H9 (cell line): ENCODE measurements at regions not wholly inside any gene's neighbourhood (a gene's known extent, or its start where the extent isn't known, plus 50 kb on each side); places are given as distances from the start of the nearest gene placed in this dataset.

Source experiments
- DNase-seq: peaks from one replicate; pipeline ENCODE4 v3.0.0-alpha.2; 2017
- H2AFZ ChIP-seq: one replicate; pipeline ENCODE4 v1.6.1; 2013; ENCODE audit warnings: mild to moderate bottlenecking, low read length, control low read depth, moderate library complexity
- H2AK5ac ChIP-seq: 2 replicates; pipeline ENCODE4 v1.6.1; 2013; ENCODE audit warnings: low read length, control low read depth, mixed read lengths; ENCODE audit not compliant: insufficient read length
- H2BK120ac ChIP-seq: one replicate; pipeline ENCODE4 v1.6.1; 2013; ENCODE audit warnings: low read depth, mild to moderate bottlenecking, low read length, control low read depth, inconsistent platforms; ENCODE audit not compliant: poor library complexity, severe bottlenecking
- H2BK12ac ChIP-seq: 2 replicates; pipeline ENCODE4 v1.6.1; 2013; ENCODE audit warnings: low read length, control low read depth, mixed read lengths, low read depth; ENCODE audit not compliant: insufficient read length
- H2BK15ac ChIP-seq: 2 replicates; pipeline ENCODE4 v1.6.1; 2013; ENCODE audit warnings: low read depth, low read length, control low read depth
- H2BK20ac ChIP-seq: one replicate; pipeline ENCODE4 v1.6.1; 2013; ENCODE audit warnings: low read depth, mild to moderate bottlenecking, low read length, control low read depth, inconsistent platforms; ENCODE audit not compliant: poor library complexity, severe bottlenecking
- H2BK5ac ChIP-seq: 2 replicates; pipeline ENCODE4 v1.6.1; 2013; ENCODE audit warnings: low read length, control low read depth, mixed read lengths; ENCODE audit not compliant: insufficient read length
- H3K14ac ChIP-seq: 2 replicates; pipeline ENCODE4 v1.6.1; 2013; ENCODE audit warnings: low read length, control low read depth; ENCODE audit not compliant: insufficient read depth
- H3K18ac ChIP-seq: 2 replicates; pipeline ENCODE4 v1.6.1; 2013; ENCODE audit warnings: low read depth, mild to moderate bottlenecking, mixed read lengths, low read length, control low read depth; ENCODE audit not compliant: insufficient read length
- H3K23ac ChIP-seq: 2 replicates; pipeline ENCODE4 v1.6.1; 2013; ENCODE audit warnings: low read length, control low read depth, mixed read lengths, low read depth; ENCODE audit not compliant: insufficient read length
- H3K23me2 ChIP-seq: 2 replicates; pipeline ENCODE4 v1.6.1; 2013; ENCODE audit warnings: low read depth, mild to moderate bottlenecking, mixed read lengths, low read length, control low read depth; ENCODE audit not compliant: insufficient read length, poor library complexity, severe bottlenecking
- H3K27ac ChIP-seq: 2 replicates; pipeline ENCODE4 v1.5.1; 2013; ENCODE audit warnings: low read length, control low read depth, mixed read lengths, low read depth; ENCODE audit not compliant: insufficient read length
- H3K27me3 ChIP-seq: 2 replicates; pipeline ENCODE4 v1.6.1; 2013; ENCODE audit warnings: low read length, control low read depth, inconsistent platforms; ENCODE audit not compliant: insufficient read depth
- H3K4ac ChIP-seq: 2 replicates; pipeline ENCODE4 v1.6.1; 2013; ENCODE audit warnings: low read depth, mild to moderate bottlenecking, control low read depth, inconsistent platforms, low read length, moderate library complexity
- H3K4me1 ChIP-seq: 2 replicates; pipeline ENCODE4 v1.6.1; 2013; ENCODE audit warnings: low read length, control low read depth, inconsistent platforms; ENCODE audit not compliant: insufficient read depth
- H3K4me2 ChIP-seq: 2 replicates; pipeline ENCODE4 v1.6.1; 2013; ENCODE audit warnings: low read length, control low read depth, mixed read lengths; ENCODE audit not compliant: insufficient read length, insufficient read depth
- H3K56ac ChIP-seq: 2 replicates; pipeline ENCODE4 v1.6.1; 2013; ENCODE audit warnings: low read depth, mild to moderate bottlenecking, mixed read lengths, low read length, control low read depth; ENCODE audit not compliant: insufficient read length
- H3K79me1 ChIP-seq: 2 replicates; pipeline ENCODE4 v1.6.1; 2013; ENCODE audit warnings: low read depth, mild to moderate bottlenecking, moderate library complexity, low read length, control low read depth, inconsistent platforms; ENCODE audit not compliant: insufficient read depth, poor library complexity, severe bottlenecking
- H3K79me2 ChIP-seq: 2 replicates; pipeline ENCODE4 v1.6.1; 2013; ENCODE audit warnings: low read length, control low read depth, inconsistent platforms; ENCODE audit not compliant: insufficient read depth
- H3K9ac ChIP-seq: 2 replicates; pipeline ENCODE4 v1.6.1; 2013; ENCODE audit warnings: low read length, control low read depth, mixed read lengths; ENCODE audit not compliant: insufficient read length; ENCODE audit errors: extremely low read depth
- H3K9me3 ChIP-seq: one replicate; pipeline ENCODE4 v1.6.1; 2013; ENCODE audit warnings: low read depth, low read length, inconsistent platforms; ENCODE audit not compliant: control insufficient read depth
- H3T11ph ChIP-seq: one replicate; pipeline ENCODE4 v1.6.1; 2013; ENCODE audit warnings: mild to moderate bottlenecking, low read length, control low read depth, inconsistent platforms
- H4K20me1 ChIP-seq: one replicate; pipeline ENCODE4 v1.6.1; 2013; ENCODE audit not compliant: control insufficient read depth, insufficient read length, insufficient read depth
- H4K5ac ChIP-seq: 2 replicates; pipeline ENCODE4 v1.6.1; 2013; ENCODE audit warnings: low read depth, mild to moderate bottlenecking, mixed read lengths, low read length, control low read depth; ENCODE audit not compliant: insufficient read length
- H4K8ac ChIP-seq: replicated peaks from 2 replicates; pipeline ENCODE4 v1.6.1; 2013; ENCODE audit warnings: low read length, control low read depth, mixed read lengths, low read depth; ENCODE audit not compliant: insufficient read length
- H4K91ac ChIP-seq: 2 replicates; pipeline ENCODE4 v1.6.1; 2013; ENCODE audit warnings: low read depth, mild to moderate bottlenecking, moderate library complexity, mixed read lengths, low read length, control low read depth; ENCODE audit not compliant: insufficient read length
- H3K27ac Mint-ChIP-seq, 3 experiments: 2 replicates in 2 of 3; 3 replicates in 1 of 3; pipeline ENCODE4 v1.8.0; 2020 to 2021; ENCODE audit warnings: mixed read lengths in 3 of 3, mild to moderate bottlenecking in 1 of 3, moderate library complexity in 1 of 3
- H3K27me3 Mint-ChIP-seq: 2 replicates; pipeline ENCODE4 v1.8.0; 2021; ENCODE audit warnings: low read depth, mild to moderate bottlenecking, moderate library complexity, mixed read lengths
- H3K36me3 Mint-ChIP-seq, 3 experiments: 2 replicates in 2 of 3; 3 replicates in 1 of 3; pipeline ENCODE4 v1.8.0; 2020 to 2021; ENCODE audit warnings: low read depth in 3 of 3, mixed read lengths in 3 of 3; ENCODE audit not compliant: insufficient read depth in 1 of 3
- H3K4me1 Mint-ChIP-seq, 2 experiments: 2 replicates each; pipeline ENCODE4 v1.8.0; 2020; ENCODE audit warnings: mixed read lengths in 2 of 2
- H3K4me3 Mint-ChIP-seq, 2 experiments: 2 replicates in 1 of 2; 3 replicates in 1 of 2; pipeline ENCODE4 v1.8.0; 2020 to 2021; ENCODE audit warnings: mild to moderate bottlenecking in 2 of 2, mixed read lengths in 2 of 2, moderate library complexity in 1 of 2
- H3K9me3 Mint-ChIP-seq, 2 experiments: 2 replicates in 1 of 2; 3 replicates in 1 of 2; pipeline ENCODE4 v1.8.0; 2020; ENCODE audit warnings: mild to moderate bottlenecking in 2 of 2, mixed read lengths in 2 of 2, moderate library complexity in 1 of 2
- WGBS: extraction: QIAGEN DNeasy Blood & Tissue Kit; methylation state at CpG from one replicate; pipeline ENCODE4 v1.1.7; 2013; ENCODE audit warnings: missing lambda C conversion rate, low lambda C conversion rate, mixed read lengths; ENCODE audit not compliant: insufficient read length; ENCODE audit errors: extremely low coverage; 5-methylcytosine and 5-hydroxymethylcytosine counted together
- TF ChIP-seq, protein P1 (sequence below): fragments of 200-600 bp; sonication (generic); conservative IDR thresholded peaks from 3 replicates; pipeline ENCODE4 v1.8.0; 2021; ENCODE audit warnings: antibody characterized with exemption, mild to moderate bottlenecking

DNA sequence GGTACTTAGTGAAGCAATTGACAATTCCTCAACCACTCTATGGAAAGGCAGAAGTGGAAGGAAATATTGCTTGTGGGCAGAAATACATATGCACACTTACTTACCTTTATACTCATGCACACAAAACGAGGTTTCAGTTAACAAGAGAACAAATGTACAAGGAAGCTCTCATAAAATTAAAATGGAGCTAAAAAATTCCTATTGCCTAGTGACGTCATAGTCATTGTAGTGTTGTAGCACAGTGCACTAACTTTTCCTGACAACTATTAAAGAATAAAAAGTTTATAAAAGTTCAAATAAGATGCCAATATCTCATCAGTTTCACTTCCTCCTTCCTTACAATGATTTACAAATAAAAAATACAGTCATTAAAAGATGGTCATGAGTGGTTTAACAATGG lies 1161.9 kb upstream of the NRXN1 start:
- Histone ChIP-seq H3K4me1 (no peaks in the 10 kb centered on the region), H3K4me2 (no peak overlapping the region), H2BK5ac (no peak overlapping the region), H3K23ac (no peak overlapping the region), H3K4ac (no peak overlapping the region), H3T11ph (no peak overlapping the region), H3K27me3 (no peaks in the 10 kb centered on the region; the same call in 1 of the 2 replicates), H3K27ac (no peak overlapping the region), H3K9ac (no peak overlapping the region), H2BK15ac (no peak overlapping the region), H3K23me2 (no peaks in the 10 kb centered on the region), H3K79me1 (no peaks in the 10 kb centered on the region), H3K9me3 (no peaks in the 10 kb centered on the region), H3K56ac (no peak overlapping the region), H4K91ac (no peak overlapping the region), H2AK5ac (no peak overlapping the region), H2BK20ac (no peak overlapping the region), H4K8ac (no peak overlapping the region), H2BK12ac (no peak overlapping the region), H3K14ac (no peak overlapping the region), H3K18ac (no peak overlapping the region), H4K5ac (no peak overlapping the region), H2BK120ac (no peak overlapping the region), H2AFZ (no peak overlapping the region), H3K79me2 (no peaks in the 10 kb centered on the region), H4K20me1 (no peaks in the 10 kb centered on the region)
- TF ChIP-seq, protein P1, sequence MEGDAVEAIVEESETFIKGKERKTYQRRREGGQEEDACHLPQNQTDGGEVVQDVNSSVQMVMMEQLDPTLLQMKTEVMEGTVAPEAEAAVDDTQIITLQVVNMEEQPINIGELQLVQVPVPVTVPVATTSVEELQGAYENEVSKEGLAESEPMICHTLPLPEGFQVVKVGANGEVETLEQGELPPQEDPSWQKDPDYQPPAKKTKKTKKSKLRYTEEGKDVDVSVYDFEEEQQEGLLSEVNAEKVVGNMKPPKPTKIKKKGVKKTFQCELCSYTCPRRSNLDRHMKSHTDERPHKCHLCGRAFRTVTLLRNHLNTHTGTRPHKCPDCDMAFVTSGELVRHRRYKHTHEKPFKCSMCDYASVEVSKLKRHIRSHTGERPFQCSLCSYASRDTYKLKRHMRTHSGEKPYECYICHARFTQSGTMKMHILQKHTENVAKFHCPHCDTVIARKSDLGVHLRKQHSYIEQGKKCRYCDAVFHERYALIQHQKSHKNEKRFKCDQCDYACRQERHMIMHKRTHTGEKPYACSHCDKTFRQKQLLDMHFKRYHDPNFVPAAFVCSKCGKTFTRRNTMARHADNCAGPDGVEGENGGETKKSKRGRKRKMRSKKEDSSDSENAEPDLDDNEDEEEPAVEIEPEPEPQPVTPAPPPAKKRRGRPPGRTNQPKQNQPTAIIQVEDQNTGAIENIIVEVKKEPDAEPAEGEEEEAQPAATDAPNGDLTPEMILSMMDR: no peak
- H3K27ac Mint-ChIP-seq: no peak overlapping the region
- no CpG with 5 or more reads among the region's 2 CpGs for WGBS
- peaks cover 2 to 3% of the 10 kb centered on the region in 2 experiments; a peak in 2 of 4 replicates for H3K4me1 Mint-ChIP-seq
- DNase-seq: no peak
- H3K4me3 Mint-ChIP-seq: no peak overlapping the region
- H3K27me3 Mint-ChIP-seq: no peaks in the 10 kb centered on the region
- no peaks in the 10 kb centered on the region for H3K36me3 Mint-ChIP-seq
- H3K9me3 Mint-ChIP-seq: no peaks in the 10 kb centered on the region
